ENCODE measurements at regions not wholly inside any gene's neighbourhood (a gene's known extent, or its start where the extent isn't known, plus 50 kb on each side); places are given as distances from the start of the nearest gene placed in this dataset.
A peak's percentile ranks its signal among the peaks of the same experiment; 100 is the strongest.

GRCh38 chr5:34487956-34488355 is 168.2 kb upstream of the RAI14 start:
- DNase-seq: no peak

- DNase-seq: no peak
Measured at GRCh38 chr5:34488984-34489383, 167.1 kb upstream of the RAI14 start.

- no peak for DNase-seq
Measured at GRCh38 chr5:34490506-34491250, 165.4 kb upstream of the RAI14 start.

GRCh38 chr5:34491251-34491620 is 164.9 kb upstream of the RAI14 start:
- no peak for DNase-seq

GRCh38 chr5:34494111-34494755 is 161.9 kb upstream of the RAI14 start:
- no peak for DNase-seq

- DNase-seq: no peak
Measured at GRCh38 chr5:34495178-34495577, 160.9 kb upstream of the RAI14 start.

GRCh38 chr5:34496260-34496691 is 159.9 kb upstream of the RAI14 start:
- no peak for DNase-seq

- no peak for DNase-seq
Measured at GRCh38 chr5:34496701-34497469, 159.2 kb upstream of the RAI14 start.

GRCh38 chr5:34497470-34497808 is 158.7 kb upstream of the RAI14 start:
- no peak for DNase-seq

- DNase-seq: no peak
Measured at GRCh38 chr5:34498572-34498971, 157.6 kb upstream of the RAI14 start.

- DNase-seq: peak; percentile 89
Measured at GRCh38 chr5:34499001-34499734, 157.0 kb upstream of the RAI14 start.

GRCh38 chr5:34500236-34500847 is 155.8 kb upstream of the RAI14 start:
- no peak for DNase-seq

- DNase-seq: no peak
Measured at GRCh38 chr5:34501016-34501415, 155.1 kb upstream of the RAI14 start.

- no peak for DNase-seq
Measured at GRCh38 chr5:34501840-34502239, 154.3 kb upstream of the RAI14 start.

GRCh38 chr5:34502581-34502980 is 153.5 kb upstream of the RAI14 start:
- DNase-seq: no peak

- DNase-seq: no peak
Measured at GRCh38 chr5:34503379-34504253, 152.5 kb upstream of the RAI14 start.

GRCh38 chr5:34504967-34505366 is 151.2 kb upstream of the RAI14 start:
- DNase-seq: no peak

GRCh38 chr5:34505731-34506130 is 150.4 kb upstream of the RAI14 start:
- no peak for DNase-seq

- no peak for DNase-seq
Measured at GRCh38 chr5:34507933-34508332, 148.2 kb upstream of the RAI14 start.

GRCh38 chr5:34509392-34509791 is 146.7 kb upstream of the RAI14 start:
- no peak for DNase-seq

GRCh38 chr5:34510002-34510401 is 146.1 kb upstream of the RAI14 start:
- DNase-seq: no peak

- no peak for DNase-seq
Measured at GRCh38 chr5:34511063-34511462, 145.1 kb upstream of the RAI14 start.

Data from SIG-M5 (cell line).